ENCODE measurements at regions not wholly inside any gene's neighbourhood (a gene's known extent, or its start where the extent isn't known, plus 50 kb on each side); places are given as distances from the start of the nearest gene placed in this dataset.
A peak's percentile ranks its signal among the peaks of the same experiment; 100 is the strongest.

GRCh38 chr6:140427842-140428241, 1053.4 kb upstream of the CITED2 start:
- Mint-ChIP-seq H3K4me1 (ENCODE audit: low read depth, unreplicated experiment) (no peaks in the 10 kb centered on the region), H3K27me3 (ENCODE audit: low read depth, unreplicated experiment) (no peaks in the 10 kb centered on the region), H3K9me3 (ENCODE audit: unreplicated experiment) (peaks cover 4% of the 10 kb centered on the region), H3K4me3 (ENCODE audit: unreplicated experiment) (no peak overlapping the region), H3K36me3 (ENCODE audit: low read depth, unreplicated experiment) (no peaks in the 10 kb centered on the region), H3K27ac (ENCODE audit: unreplicated experiment) (no peak overlapping the region)
- FAIRE-seq (no peak), DNase-seq (ENCODE audit: low read depth) (no peak)
- no peak overlapping the region for H2AFZ ChIP-seq (ENCODE audit: low read depth, low read length)
- peaks cover 2% of the 10 kb centered on the region for H3K9me3 ChIP-seq (ENCODE audit: insufficient read depth, low read depth, low read length)
- TF ChIP-seq EZH2 (IDR thresholded peaks at IDR 0.05; ENCODE audit: insufficient read depth, low read length): no peak
- TF ChIP-seq CTCF (IDR thresholded peaks at IDR 0.05; ENCODE audit: insufficient read depth, low read depth, low read length): no peak
- H3K9ac ChIP-seq (ENCODE audit: low read length): no peak overlapping the region
- H4K20me1 ChIP-seq (ENCODE audit: insufficient read depth, low read length): no peaks in the 10 kb centered on the region
- H3K4me1 ChIP-seq (ENCODE audit: insufficient read depth, low read length): no peaks in the 10 kb centered on the region
- no peak overlapping the region for H3K27ac ChIP-seq (ENCODE audit: low read depth, low read length)
- no peak overlapping the region for H3K4me2 ChIP-seq (ENCODE audit: low read length)
- no peak overlapping the region for H3K4me3 ChIP-seq (ENCODE audit: insufficient read depth, low read depth, low read length)
- H3K27me3 ChIP-seq (ENCODE audit: insufficient read depth, low read length): no peaks in the 10 kb centered on the region
- no peaks in the 10 kb centered on the region for H3K36me3 ChIP-seq (ENCODE audit: insufficient read depth, low read length)
- H3K79me2 ChIP-seq (ENCODE audit: insufficient read depth, low read length): no peaks in the 10 kb centered on the region

GRCh38 chr6:140414966-140415620, 1040.6 kb upstream of the CITED2 start:
- H3K4me3 Mint-ChIP-seq (ENCODE audit: unreplicated experiment): no peak overlapping the region
- H3K4me2 ChIP-seq (ENCODE audit: low read length): no peak overlapping the region
- H3K4me1 ChIP-seq (ENCODE audit: insufficient read depth, low read length): no peaks in the 10 kb centered on the region
- no peak for FAIRE-seq
- no peak overlapping the region for H3K27ac ChIP-seq (ENCODE audit: low read depth, low read length)
- peaks cover 8% of the 10 kb centered on the region for H3K9me3 Mint-ChIP-seq (ENCODE audit: unreplicated experiment)
- no peaks in the 10 kb centered on the region for H3K4me1 Mint-ChIP-seq (ENCODE audit: low read depth, unreplicated experiment)
- no peak overlapping the region for H3K9ac ChIP-seq (ENCODE audit: low read length)
- no peaks in the 10 kb centered on the region for H3K36me3 Mint-ChIP-seq (ENCODE audit: low read depth, unreplicated experiment)
- TF ChIP-seq EZH2 (IDR thresholded peaks at IDR 0.05; ENCODE audit: insufficient read depth, low read length) (no peak), CTCF (IDR thresholded peaks at IDR 0.05; ENCODE audit: insufficient read depth, low read depth, low read length) (no peak)
- no peaks in the 10 kb centered on the region for H3K79me2 ChIP-seq (ENCODE audit: insufficient read depth, low read length)
- H3K36me3 ChIP-seq (ENCODE audit: insufficient read depth, low read length): no peaks in the 10 kb centered on the region
- no peaks in the 10 kb centered on the region for H3K9me3 ChIP-seq (ENCODE audit: insufficient read depth, low read depth, low read length)
- no peak for DNase-seq (ENCODE audit: low read depth)
- H3K27me3 ChIP-seq (ENCODE audit: insufficient read depth, low read length): no peaks in the 10 kb centered on the region
- no peaks in the 10 kb centered on the region for H3K27me3 Mint-ChIP-seq (ENCODE audit: low read depth, unreplicated experiment)
- H4K20me1 ChIP-seq (ENCODE audit: insufficient read depth, low read length): no peaks in the 10 kb centered on the region
- H3K4me3 ChIP-seq (ENCODE audit: insufficient read depth, low read depth, low read length): no peak overlapping the region
- no peak overlapping the region for H3K27ac Mint-ChIP-seq (ENCODE audit: unreplicated experiment)
- no peak overlapping the region for H2AFZ ChIP-seq (ENCODE audit: low read depth, low read length)

GRCh38 chr6:140403020-140403419, 1028.6 kb upstream of the CITED2 start:
- H3K4me1 ChIP-seq (ENCODE audit: insufficient read depth, low read length): no peaks in the 10 kb centered on the region
- DNase-seq (ENCODE audit: low read depth): no peak
- Mint-ChIP-seq H3K4me3 (ENCODE audit: unreplicated experiment) (no peak overlapping the region), H3K27ac (ENCODE audit: unreplicated experiment) (no peak overlapping the region), H3K4me1 (ENCODE audit: low read depth, unreplicated experiment) (peaks cover 9% of the 10 kb centered on the region), H3K27me3 (ENCODE audit: low read depth, unreplicated experiment) (no peaks in the 10 kb centered on the region), H3K36me3 (ENCODE audit: low read depth, unreplicated experiment) (no peaks in the 10 kb centered on the region), H3K9me3 (ENCODE audit: unreplicated experiment) (peaks cover 14% of the 10 kb centered on the region)
- H2AFZ ChIP-seq (ENCODE audit: low read depth, low read length): no peak overlapping the region
- no peaks in the 10 kb centered on the region for H3K79me2 ChIP-seq (ENCODE audit: insufficient read depth, low read length)
- H3K27ac ChIP-seq (ENCODE audit: low read depth, low read length): no peak overlapping the region
- peak; percentile 43 for FAIRE-seq
- no peak overlapping the region for H3K4me3 ChIP-seq (ENCODE audit: insufficient read depth, low read depth, low read length)
- no peaks in the 10 kb centered on the region for H3K36me3 ChIP-seq (ENCODE audit: insufficient read depth, low read length)
- no peak for TF ChIP-seq CTCF (IDR thresholded peaks at IDR 0.05; ENCODE audit: insufficient read depth, low read depth, low read length)
- no peak overlapping the region for H3K4me2 ChIP-seq (ENCODE audit: low read length)
- no peaks in the 10 kb centered on the region for H4K20me1 ChIP-seq (ENCODE audit: insufficient read depth, low read length)
- no peaks in the 10 kb centered on the region for H3K27me3 ChIP-seq (ENCODE audit: insufficient read depth, low read length)
- no peak overlapping the region for H3K9ac ChIP-seq (ENCODE audit: low read length)
- H3K9me3 ChIP-seq (ENCODE audit: insufficient read depth, low read depth, low read length): no peaks in the 10 kb centered on the region
